B cell (primary cell): ENCODE measurements at regions not wholly inside any gene's neighbourhood (a gene's known extent, or its start where the extent isn't known, plus 50 kb on each side); places are given as distances from the start of the nearest gene placed in this dataset.

ENCODE experiments used
- ATAC-seq: fragments of 200-7000 bp; cut with Tn5 transposase; one replicate; pipeline ENCODE4 v1.10.0; 2021; ENCODE audit warnings: low read depth, mild to moderate bottlenecking, moderate number of reproducible peaks, moderate library complexity
- CTCF ChIA-PET: fragments of 350-600 bp; sonication (Branson Sonifier 250); formaldehyde crosslinking; loops from one replicate; lab custom pipeline; 2021; ENCODE audit warnings: antibody characterized with exemption, inconsistent platforms; lab: Charles Lee
- POLR2A ChIA-PET: fragments of 350-600 bp; sonication (Branson Sonifier 250); formaldehyde crosslinking; loops from one replicate; lab custom pipeline; 2021; ENCODE audit warnings: antibody characterized with exemption; lab: Charles Lee
- DNase-seq: peaks from one replicate; pipeline ENCODE4 v3.0.0; 2013
- H2AFZ ChIP-seq: 2 replicates; pipeline ENCODE4 v1.6.1; 2012; ENCODE audit warnings: mild to moderate bottlenecking, low read depth, low read length; ENCODE audit not compliant: insufficient read depth, poor library complexity, severe bottlenecking
- H3K27ac ChIP-seq, 2 donors: 1 replicate in 1 of 2; 2 replicates in 1 of 2; pipeline ENCODE4 v1.5.1; 2012 to 2013; ENCODE audit warnings: low read length in 2 of 2, mild to moderate bottlenecking in 2 of 2, moderate library complexity in 1 of 2
- H3K27me3 ChIP-seq, 4 experiments: fragments of 200-600 bp in 1 of 4; sonication (generic) in 1 of 4; replicated peaks in 1 of 4; 1 replicate in 2 of 4; 2 replicates in 2 of 4; pipeline versions ENCODE4 v1.6.1 to v1.7.0; 2013 to 2016; ENCODE audit warnings: low read length in 3 of 4, mild to moderate bottlenecking in 2 of 4, mixed read lengths in 1 of 4, moderate library complexity in 1 of 4; ENCODE audit not compliant: insufficient read depth in 4 of 4, control insufficient read depth in 3 of 4; ENCODE audit errors: control extremely low read depth in 1 of 4
- H3K36me3 ChIP-seq, 2 experiments: replicated peaks in 1 of 2; 1 replicate in 1 of 2; 2 replicates in 1 of 2; pipeline versions ENCODE4 v1.6.1 to v1.7.1; 2013; ENCODE audit warnings: low read length in 1 of 2; ENCODE audit not compliant: insufficient read depth in 2 of 2, control insufficient read depth in 1 of 2; ENCODE audit errors: control extremely low read depth in 1 of 2, extremely low read depth in 1 of 2
- H3K4me1 ChIP-seq, 2 donors: fragments of 200-600 bp in 1 of 2; sonication (generic) in 1 of 2; 1 replicate in 1 of 2; 2 replicates in 1 of 2; pipeline versions ENCODE4 v1.5.1 to v1.6.1; 2013 to 2017; ENCODE audit warnings: low read length in 2 of 2; ENCODE audit not compliant: control insufficient read depth in 2 of 2, insufficient read depth in 2 of 2
- H3K4me2 ChIP-seq: replicated peaks from 2 replicates; pipeline ENCODE3; 2012; ENCODE audit warnings: mild to moderate bottlenecking, low read depth, low read length; ENCODE audit not compliant: poor library complexity, severe bottlenecking
- H3K4me3 ChIP-seq, 5 experiments: fragments of 200-600 bp in 1 of 5; sonication (generic) in 1 of 5; 1 replicate in 3 of 5; 2 replicates in 2 of 5; pipeline versions ENCODE4 v1.5.1 to v1.7.0; 2011 to 2016; ENCODE audit warnings: low read length in 4 of 5, mild to moderate bottlenecking in 4 of 5, low read depth in 2 of 5, control low read depth in 1 of 5, moderate library complexity in 1 of 5; ENCODE audit not compliant: insufficient read depth in 1 of 5; ENCODE audit errors: control extremely low read depth in 1 of 5, extremely low read depth in 1 of 5
- H3K79me2 ChIP-seq: fragments of 200-600 bp; sonication (generic); one replicate; pipeline ENCODE4 v1.6.0; 2016; ENCODE audit warnings: low read length; ENCODE audit not compliant: control insufficient read depth, insufficient read depth
- H3K9ac ChIP-seq: fragments of 200-600 bp; sonication (generic); 2 replicates; pipeline ENCODE4 v1.6.1; 2017; ENCODE audit warnings: mild to moderate bottlenecking, low read length, moderate library complexity
- H3K9me3 ChIP-seq, 3 donors: one replicate each; pipeline versions ENCODE4 v1.6.1 to v1.7.1; 2013; ENCODE audit warnings: low read length in 2 of 3; ENCODE audit not compliant: control insufficient read depth in 2 of 3, insufficient read depth in 1 of 3; ENCODE audit errors: control extremely low read depth in 1 of 3
- H4K20me1 ChIP-seq: 2 replicates; pipeline ENCODE4 v1.6.0; 2012; ENCODE audit warnings: mild to moderate bottlenecking, low read length; ENCODE audit not compliant: insufficient read depth, control insufficient read depth, poor library complexity, severe bottlenecking
- H3K27ac Mint-ChIP-seq: one replicate; pipeline ENCODE4 v1.8.0; 2021; ENCODE audit warnings: mixed read lengths
- H3K27me3 Mint-ChIP-seq: one replicate; pipeline ENCODE4 v1.8.0; 2021; ENCODE audit warnings: mixed read lengths
- H3K4me1 Mint-ChIP-seq: one replicate; pipeline ENCODE4 v1.8.0; 2021; ENCODE audit warnings: mixed read lengths
- H3K4me3 Mint-ChIP-seq: one replicate; pipeline ENCODE4 v1.8.0; 2021; ENCODE audit warnings: mixed read lengths
- H3K9me3 Mint-ChIP-seq: one replicate; pipeline ENCODE4 v1.8.0; 2022; ENCODE audit warnings: mixed read lengths; ENCODE audit not compliant: insufficient read depth
- EZH2 ChIP-seq: IDR thresholded peaks from 2 replicates; pipeline ENCODE4 v1.6.1; 2012; ENCODE audit warnings: borderline replicate concordance, low read depth, mild to moderate bottlenecking, moderate library complexity, low read length; ENCODE audit not compliant: insufficient read depth, poor library complexity, severe bottlenecking
- WGBS: methylation state at CpG from one replicate; pipeline ENCODE4 v1.1.5; 2013; ENCODE audit warnings: missing lambda C conversion rate; ENCODE audit not compliant: insufficient coverage; 5-methylcytosine and 5-hydroxymethylcytosine counted together
- intact Hi-C: fragments of 100-400 bp; cut with micrococcal nuclease; formaldehyde crosslinking; loops from one replicate; pipeline ENCODE4 v1.10.0; 2022
- TF ChIP-seq, protein P1 (sequence below): fragments of 200-600 bp; IDR thresholded peaks from one replicate; pipeline ENCODE4 v1.8.0; 2022; ENCODE audit warnings: antibody characterized with exemption, mild to moderate bottlenecking

DNA sequence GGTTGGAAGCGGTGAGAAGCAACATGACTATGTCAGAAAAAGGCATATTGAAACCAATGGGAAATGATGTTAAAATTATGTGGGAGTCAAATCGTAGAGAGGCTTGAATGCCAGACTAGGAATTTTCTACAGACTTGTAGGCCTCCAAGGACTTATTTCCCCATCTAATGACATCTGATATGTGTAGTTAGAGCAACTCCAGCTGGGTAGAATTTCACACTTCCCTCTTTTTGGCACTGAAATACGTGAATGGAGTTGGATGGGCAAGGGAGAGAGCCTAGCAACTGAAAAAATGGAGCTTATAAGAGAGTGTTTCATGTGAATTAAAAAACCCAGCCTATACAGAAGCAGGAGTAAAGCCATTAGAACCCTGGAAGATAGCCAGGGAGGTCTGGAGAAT lies 304.2 kb downstream of the INSC start:
- TF ChIP-seq, protein P1, sequence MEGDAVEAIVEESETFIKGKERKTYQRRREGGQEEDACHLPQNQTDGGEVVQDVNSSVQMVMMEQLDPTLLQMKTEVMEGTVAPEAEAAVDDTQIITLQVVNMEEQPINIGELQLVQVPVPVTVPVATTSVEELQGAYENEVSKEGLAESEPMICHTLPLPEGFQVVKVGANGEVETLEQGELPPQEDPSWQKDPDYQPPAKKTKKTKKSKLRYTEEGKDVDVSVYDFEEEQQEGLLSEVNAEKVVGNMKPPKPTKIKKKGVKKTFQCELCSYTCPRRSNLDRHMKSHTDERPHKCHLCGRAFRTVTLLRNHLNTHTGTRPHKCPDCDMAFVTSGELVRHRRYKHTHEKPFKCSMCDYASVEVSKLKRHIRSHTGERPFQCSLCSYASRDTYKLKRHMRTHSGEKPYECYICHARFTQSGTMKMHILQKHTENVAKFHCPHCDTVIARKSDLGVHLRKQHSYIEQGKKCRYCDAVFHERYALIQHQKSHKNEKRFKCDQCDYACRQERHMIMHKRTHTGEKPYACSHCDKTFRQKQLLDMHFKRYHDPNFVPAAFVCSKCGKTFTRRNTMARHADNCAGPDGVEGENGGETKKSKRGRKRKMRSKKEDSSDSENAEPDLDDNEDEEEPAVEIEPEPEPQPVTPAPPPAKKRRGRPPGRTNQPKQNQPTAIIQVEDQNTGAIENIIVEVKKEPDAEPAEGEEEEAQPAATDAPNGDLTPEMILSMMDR = no peak
- TF ChIP-seq EZH2 = no peak
- intact Hi-C loops = no loop called here
- ATAC-seq = no peak

GRCh38 chr11:15419696-15420095 lies 305.0 kb downstream of the INSC start:
- H3K9me3 Mint-ChIP-seq = peaks cover 2% of the 10 kb centered on the region
- Histone ChIP-seq H3K4me2 (no peak overlapping the region), H4K20me1 (no peaks in the 10 kb centered on the region), H2AFZ (no peak overlapping the region), H3K27ac (no peak overlapping the region), H3K79me2 (no peaks in the 10 kb centered on the region), H3K9me3 (no peaks in the 10 kb centered on the region), H3K9ac (no peak overlapping the region), H3K4me1 (no peaks in the 10 kb centered on the region), H3K36me3 (no peaks in the 10 kb centered on the region), H3K27me3 (no peaks in the 10 kb centered on the region), H3K4me3 (no peak overlapping the region)
- H3K27me3 Mint-ChIP-seq = no peaks in the 10 kb centered on the region
- ChIA-PET CTCF (no interaction called here), POLR2A (no interaction called here)
- H3K27ac Mint-ChIP-seq = no peak overlapping the region
- WGBS = no CpG with 5 or more reads among the region's 1 CpG
- no peak for TF ChIP-seq EZH2
- TF ChIP-seq, protein P1 = no peak
- ATAC-seq = no peak
- intact Hi-C loops = no loop called here
- H3K4me1 Mint-ChIP-seq = no peaks in the 10 kb centered on the region
- no peak for DNase-seq
- H3K4me3 Mint-ChIP-seq = no peak overlapping the region

More for the DNA sequence above, 304.2 kb downstream of the INSC start:
- 100% methylated on average over 1 of the region's 3 CpGs for WGBS
- DNase-seq = no peak
- Histone ChIP-seq H3K27me3 (no peaks in the 10 kb centered on the region), H3K4me2 (no peak overlapping the region), H3K79me2 (no peaks in the 10 kb centered on the region), H3K9ac (no peak overlapping the region), H2AFZ (no peak overlapping the region), H3K9me3 (no peaks in the 10 kb centered on the region), H3K27ac (no peak overlapping the region), H4K20me1 (no peaks in the 10 kb centered on the region), H3K4me1 (no peaks in the 10 kb centered on the region), H3K36me3 (no peaks in the 10 kb centered on the region), H3K4me3 (no peak overlapping the region)
- POLR2A ChIA-PET = no interaction called here
- Mint-ChIP-seq H3K27ac (no peak overlapping the region), H3K9me3 (peaks cover 2% of the 10 kb centered on the region), H3K27me3 (no peaks in the 10 kb centered on the region), H3K4me1 (no peaks in the 10 kb centered on the region), H3K4me3 (no peak overlapping the region)
- CTCF ChIA-PET = no interaction called here
